HG02763 (cell line): ENCODE measurements at regions not wholly inside any gene's neighbourhood (a gene's known extent, or its start where the extent isn't known, plus 50 kb on each side); places are given as distances from the start of the nearest gene placed in this dataset.
"Not testable (repeated sequence)": the region's sequence is repeated elsewhere in the genome, so short reads cannot be mapped to it uniquely, and the experiment has no call there.

Experiments
- ATAC-seq: cut with Tn5 transposase; IDR thresholded peaks from one replicate; pipeline ENCODE4 v1.9.1; 2021; ENCODE audit warnings: mild to moderate bottlenecking, moderate library complexity; ENCODE audit not compliant: unreplicated experiment

DNA sequence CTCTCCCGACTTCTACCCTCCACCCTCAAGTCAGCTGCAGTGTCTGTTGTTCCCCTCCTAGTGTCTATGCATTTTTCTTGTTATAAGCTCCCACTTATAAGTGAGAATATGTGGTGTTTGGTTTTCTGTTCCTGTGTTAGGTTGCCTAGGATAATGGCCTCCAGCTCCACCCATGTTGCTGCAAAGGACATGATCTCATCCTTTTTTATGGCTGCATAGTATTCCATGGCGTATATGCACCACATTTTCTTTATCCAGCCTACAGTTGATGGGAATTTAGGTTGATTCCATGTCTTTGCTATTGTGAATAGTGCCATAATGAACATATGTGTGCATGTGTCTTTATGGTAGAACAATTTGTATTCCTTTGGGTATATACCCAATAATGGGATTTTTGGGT, 80.7 kb downstream of the SPTSSA start:
- ATAC-seq: not testable (repeated sequence)

DNA sequence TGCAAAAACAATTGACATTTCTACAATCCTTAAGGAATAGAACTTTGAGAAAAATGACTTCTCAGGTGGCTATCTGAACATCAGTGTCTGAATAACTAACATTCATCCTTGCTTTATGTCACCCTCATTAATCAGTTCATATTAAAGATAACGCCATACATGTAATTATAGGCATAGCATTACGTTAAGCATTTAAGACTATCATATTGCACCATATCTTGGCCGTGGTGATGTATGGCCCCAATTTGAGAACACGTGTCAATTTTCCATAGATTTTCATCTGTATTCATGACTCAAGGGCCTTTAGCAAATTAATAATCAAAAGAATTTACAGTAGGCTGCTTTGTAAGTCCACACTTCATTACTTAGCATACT, 81.6 kb downstream of the SPTSSA start:
- no peak for ATAC-seq

DNA sequence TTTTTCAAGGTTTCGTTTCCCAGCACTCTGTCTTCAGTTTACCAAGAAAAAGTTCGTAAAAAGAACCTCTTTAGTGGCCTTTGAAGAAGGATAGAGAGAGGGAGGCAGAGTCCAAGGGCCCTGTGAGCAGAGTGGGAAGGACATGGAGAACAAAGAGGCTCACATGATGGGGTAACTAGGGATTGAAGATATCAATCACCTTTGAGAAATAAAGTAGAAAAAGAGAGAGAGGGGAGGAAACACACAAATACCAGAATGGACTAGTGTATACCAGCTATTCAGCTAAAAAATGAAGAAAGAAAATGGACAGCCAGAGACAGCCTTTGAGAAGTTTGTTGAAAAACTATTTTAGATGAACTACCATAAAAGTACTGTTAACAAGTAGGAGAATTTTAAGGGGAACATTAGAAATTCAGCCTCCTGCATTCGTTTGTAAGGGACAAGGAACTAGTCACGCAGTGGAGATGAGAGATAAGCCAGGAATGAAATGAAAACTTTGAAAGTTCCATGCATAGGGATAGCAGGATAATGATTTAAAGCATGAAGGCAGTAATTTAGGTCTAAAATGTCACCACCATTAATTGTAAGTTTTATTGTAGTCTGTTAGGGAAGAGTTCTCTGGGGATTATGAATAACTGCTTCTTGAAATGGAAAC, 82.1 kb downstream of the SPTSSA start:
- no peak for ATAC-seq

DNA sequence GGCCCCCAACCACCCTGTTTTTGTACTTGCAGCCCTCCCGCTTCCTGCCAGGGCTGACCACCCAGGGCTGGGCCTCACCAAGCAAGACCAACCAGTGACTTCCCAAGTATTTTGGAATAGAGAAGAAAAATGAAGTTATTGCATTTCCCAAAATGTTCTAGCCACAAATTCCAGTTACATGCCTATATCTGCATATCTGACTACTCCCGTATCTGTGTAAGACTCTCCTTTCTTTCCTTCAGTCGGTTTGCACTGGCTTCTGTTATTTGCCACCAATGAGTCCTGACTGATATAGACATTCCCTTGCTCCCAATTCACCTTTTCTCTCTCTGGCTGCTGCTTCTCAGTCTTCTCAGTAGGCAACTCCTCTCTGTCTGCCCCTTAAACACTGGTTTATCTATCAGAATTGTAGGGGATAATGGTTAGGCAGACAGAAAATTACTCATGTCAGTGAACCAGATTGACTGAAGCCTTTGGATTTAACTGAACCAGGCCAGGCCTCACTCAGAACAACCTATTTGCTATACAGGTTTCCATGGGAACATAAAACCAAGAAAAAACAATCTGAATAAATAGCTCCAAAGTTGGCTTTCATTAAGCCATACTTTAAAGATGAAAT, 85.3 kb downstream of the SPTSSA start:
- no peak for ATAC-seq

DNA sequence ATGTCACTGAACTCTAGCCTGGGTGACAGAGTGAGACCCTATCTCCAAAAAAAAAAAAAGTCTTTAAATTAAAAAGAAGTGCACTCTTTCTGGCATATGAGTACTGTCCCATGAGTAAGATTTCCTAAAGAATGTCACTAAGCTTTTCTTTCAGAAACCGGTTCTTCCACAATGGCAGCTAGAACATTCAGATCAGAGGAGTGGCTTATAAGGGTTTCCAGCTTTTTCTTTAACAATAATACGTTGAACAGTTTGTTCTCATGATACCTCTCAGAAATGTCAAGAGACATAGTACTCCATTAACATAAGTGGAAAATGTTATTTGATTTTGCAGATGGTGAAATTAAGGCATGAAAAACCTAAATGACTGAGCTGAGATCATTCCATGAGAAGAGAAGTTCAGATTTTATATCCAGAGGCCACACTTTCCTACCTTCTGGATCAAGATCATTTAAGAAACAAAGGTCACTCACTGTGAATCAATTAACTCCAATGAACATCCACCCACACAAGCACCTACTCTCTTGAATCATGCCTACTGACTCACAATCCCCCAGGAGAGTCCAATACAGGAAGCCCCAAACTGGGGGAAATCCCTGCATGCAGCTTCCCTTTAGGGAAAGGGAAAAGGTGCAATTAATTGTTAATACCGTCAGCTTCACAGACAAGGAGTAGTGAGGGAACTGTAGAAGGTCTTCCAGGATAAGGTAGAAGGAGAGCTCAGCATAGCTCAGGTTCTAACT, 86.9 kb downstream of the SPTSSA start:
- no peak for ATAC-seq

DNA sequence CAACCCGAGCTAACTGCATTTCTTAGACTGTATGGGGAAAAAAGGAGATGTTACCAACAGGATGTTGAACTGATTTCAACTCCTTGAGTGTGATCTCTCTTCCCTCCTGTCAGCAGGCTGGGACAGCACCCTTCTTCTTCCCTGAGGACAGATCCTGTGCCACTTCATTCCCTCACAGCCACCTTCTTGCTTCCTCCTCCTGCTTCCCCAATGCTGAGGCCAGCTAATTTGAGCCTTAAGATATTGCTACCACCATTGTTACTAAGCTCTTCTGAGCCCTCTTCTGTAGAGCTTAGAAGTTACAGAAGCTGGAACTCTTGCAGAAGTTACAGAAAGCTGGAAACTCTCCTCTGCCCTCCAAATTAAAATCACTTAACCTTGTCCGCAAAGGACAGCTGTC, 88.8 kb downstream of the SPTSSA start:
- no peak for ATAC-seq

DNA sequence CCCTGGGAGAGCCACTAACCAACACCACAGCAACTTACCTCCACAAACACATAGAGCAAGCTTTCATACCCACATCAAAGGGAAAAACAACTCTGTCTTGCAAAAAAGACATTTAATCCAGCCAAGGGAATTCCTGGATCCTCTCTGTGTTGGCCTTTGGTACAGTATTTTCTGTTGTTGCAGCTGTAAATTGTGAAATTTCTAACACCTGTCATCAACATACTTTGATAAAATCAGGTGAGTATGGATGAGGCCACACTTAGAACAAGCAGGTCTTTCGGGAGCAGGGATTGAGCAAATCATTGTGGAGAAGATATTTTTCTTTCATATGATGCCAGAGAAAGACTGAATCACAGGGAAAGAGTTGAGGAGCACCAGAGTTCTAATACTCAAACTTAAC, 89.3 kb downstream of the SPTSSA start:
- no peak for ATAC-seq

DNA sequence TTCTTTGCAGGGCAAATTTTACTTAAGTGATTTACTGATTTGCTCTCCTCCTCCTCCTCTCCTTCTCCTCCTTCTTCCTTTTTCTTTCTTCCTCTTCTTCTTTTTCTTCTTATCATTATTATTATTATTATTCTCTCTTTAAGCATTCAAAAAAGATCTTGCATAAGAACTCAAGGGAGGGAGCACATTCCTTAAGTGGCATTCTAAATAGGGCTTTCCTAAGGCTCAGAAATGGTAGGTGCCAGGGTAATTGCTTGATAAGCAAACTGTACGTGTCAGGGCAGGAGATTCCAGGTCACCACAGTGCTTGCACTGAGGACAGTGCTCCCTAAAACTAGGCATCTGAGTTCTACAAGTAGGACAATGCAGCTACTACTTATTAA, 92.4 kb downstream of the SPTSSA start:
- no peak for ATAC-seq

DNA sequence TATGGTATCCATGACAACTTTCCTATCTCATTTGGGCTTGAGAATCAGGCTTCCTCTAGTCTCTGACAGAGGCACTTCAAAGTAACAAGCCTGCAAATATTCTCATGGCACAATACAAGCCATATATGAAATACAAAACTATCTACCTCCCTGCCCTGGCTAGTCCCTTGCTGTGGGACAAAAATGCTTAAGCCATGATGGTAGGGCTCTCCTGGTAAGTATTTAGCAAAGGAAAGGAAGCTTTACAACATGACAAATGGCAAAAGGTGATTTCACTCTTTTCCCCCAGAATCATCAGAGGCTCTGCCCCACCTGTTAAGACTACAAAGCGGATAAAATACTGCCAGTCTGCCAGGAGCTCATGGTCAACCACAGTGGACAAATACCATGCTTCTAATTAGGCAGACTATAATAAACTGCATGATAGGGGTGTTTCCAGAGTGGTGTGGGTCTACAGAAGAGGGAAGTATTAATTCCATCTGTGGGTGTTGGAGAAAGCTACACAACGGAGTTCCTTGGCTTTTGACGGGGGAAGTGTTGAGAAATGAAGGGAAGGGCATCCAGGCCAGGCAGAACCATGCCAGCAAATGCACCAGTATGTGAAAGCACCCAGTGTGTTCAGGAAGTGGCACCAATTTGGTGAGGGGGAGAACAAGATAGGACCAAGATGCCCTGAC, 92.9 kb downstream of the SPTSSA start:
- no peak for ATAC-seq

DNA sequence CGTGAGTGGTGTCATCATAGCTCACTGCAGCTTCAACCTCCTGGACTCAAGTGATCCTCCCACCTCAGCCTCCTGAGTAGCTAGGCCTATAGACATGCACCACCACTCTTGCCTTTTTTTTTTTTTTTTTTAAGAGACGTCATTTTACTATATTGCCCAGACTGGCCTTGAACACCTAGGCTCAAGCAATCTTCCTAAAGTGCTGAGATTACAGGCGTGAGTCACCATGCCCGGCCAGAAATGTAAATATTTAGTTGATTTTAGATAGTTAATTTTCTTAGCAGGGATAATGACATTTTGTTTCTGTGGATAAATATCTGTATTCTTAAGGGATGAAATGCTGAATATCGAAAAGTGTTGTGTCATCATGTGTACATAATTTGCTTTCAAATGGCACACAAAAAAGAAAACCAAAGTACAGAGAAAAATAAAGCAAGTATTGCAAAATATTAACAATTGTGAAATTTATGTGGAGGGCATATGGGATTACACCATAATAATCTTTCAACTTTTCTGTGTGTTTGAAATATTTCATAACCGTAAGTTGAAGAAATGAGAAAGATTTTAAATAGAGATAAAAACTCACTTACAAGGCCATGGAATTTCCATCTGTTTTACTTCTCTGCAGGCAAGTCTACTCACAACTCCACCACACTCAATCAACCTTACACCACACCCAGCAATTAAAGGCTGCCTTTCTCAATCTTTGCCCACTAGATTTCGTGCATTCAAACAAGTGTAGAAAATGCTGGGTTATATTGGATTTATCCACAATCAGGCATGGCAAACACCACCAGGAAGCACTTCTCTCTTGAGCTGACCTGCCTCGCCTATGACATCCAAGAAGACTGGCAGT, 93.7 kb downstream of the SPTSSA start:
- ATAC-seq: no peak

DNA sequence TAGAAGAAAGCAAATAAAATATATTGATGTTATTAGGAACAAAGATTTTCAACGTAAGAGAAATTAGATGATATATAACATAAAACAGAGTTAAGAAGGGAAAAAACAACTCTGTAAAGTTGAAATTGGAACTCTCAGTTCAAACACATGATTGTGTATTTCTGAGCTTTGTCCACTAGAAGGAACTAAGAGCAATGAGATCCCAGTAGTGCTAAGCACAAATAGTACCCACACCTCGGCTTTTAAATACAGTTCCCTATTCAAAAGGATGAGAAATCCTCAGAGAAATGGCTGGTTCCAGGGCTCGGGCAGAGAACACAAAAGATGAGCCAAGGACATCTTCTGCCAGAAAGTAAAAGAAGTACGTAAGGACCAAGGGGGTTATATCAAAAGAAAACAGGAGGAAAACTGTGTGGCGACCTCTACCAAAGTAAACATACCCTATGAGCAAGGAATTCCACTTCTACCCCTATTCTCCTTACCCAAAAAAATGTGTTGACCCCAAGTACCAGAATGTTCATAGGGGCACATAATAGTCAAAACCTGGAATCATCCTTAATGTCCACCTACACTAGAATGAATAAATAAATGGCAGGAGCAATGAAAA, 96.6 kb downstream of the SPTSSA start:
- no peak for ATAC-seq

DNA sequence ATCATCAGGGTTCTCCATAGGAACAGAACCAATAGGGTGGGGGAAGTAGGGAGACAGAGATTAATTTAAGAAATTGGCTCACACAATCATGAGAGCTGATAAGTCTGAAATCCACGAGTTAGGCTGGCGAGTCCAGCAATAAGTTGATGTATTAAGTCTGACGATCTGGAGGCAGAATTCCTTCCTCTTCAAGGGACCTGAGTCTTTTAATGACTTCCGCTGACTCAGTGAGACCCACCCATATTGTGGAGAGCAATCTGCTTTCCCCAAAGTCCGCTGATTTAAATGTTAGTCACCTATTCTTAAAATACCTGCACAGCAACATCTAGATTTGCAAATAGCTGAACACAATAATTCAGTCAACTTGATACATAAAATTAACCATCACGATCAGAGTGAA, 97.8 kb downstream of the SPTSSA start:
- no peak for ATAC-seq

DNA sequence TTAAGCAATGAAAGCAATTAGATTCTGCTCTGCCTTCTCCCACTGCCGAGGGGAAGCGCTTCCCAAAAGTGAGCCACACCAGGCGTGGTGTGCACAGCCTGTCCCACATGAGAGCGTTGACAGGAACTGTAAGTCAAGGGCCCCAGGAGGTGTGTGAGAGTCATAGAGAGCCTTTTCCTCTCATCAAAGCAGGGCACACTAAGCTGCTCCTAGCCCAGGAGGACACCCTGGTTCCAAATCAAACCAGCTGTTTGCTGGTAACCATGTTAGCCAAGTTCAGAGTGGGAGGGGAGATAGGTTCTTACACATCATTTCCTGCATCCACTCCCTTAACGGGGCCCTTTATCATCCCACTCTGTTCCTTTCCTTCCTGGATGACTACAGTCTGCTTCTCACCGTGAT, 98.3 kb downstream of the SPTSSA start:
- ATAC-seq: no peak

DNA sequence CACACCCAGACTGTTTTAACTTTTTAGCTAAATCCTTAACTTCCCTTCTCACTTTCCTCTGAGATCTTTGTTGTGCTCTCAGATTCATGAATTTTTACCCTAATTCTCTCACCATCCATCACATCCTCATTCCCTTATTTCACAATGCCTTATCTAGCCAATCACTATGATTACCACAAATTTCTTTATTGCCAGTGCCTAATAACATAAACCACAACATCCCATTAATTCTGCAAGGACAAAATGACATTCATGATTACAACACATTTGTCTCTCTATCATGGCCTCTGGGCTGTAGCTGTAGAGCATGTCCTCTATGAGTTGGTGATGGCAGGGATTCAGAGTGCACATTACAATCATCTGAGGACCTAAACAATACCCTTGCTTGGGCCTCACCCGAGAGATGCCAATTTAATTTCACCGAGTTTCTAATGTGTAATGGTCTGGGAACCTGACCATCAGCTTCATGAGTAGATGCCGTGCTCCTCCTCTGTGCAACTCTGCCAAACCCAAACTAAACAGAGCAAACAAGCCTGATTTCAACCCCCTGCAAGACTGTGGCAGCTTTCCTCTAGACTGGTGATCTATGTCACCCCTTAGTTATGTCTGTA, 99.3 kb downstream of the SPTSSA start:
- no peak for ATAC-seq

DNA sequence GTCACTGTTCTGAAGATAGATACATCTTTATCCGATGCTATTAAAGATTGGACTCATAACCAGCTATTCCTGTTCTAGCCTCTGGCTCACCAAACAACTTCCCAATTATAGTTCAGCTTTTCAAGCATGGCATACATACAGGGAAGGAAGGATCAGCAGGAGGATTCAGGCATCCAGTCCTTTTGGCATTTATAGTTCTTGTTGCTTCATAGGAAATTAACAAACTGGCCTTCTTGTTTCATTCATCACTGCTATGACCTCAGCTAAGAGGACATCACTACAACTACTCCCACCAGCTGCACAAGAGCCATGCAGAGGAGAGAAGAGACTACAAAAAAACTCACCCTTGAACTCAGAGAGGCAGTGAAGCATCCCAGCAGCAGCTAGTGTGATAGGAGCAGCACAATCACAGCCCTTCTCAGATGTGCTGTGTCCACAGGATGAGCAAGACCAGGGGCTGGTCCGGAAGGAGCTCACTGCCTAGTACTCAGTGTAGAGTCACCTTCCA, 100.5 kb downstream of the SPTSSA start:
- ATAC-seq: no peak

DNA sequence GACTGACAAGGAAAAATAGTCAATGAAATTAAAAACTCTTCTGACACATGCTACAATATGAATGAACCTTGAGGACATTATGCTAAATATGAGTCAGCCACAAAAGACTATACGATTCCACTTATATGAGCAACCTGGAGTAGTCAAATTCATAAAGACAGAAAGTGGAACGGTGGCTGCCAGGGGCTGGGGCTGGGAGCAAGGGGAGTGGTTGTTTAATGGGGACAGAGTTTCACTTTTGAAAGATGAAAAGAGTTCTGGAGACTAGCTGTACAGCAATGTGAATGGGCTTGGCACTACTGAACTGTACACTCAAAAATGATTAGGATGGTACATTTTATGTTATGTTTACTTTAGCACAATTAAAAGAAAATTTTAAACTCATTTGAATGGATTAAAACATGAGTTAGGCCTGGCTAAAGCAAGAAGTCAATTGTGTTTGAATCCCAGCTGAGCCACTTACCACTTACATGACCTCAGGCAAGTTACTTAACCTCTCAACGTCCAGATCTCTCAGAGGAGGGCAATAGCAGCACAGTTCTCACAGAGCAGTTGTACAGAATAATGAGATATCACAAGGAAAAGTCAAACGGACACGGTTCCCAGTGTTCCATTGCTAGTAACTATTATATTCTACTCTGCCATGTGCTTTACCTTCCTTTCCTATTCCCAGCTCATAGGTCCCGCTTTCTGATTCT, 102.5 kb downstream of the SPTSSA start:
- ATAC-seq: no peak

DNA sequence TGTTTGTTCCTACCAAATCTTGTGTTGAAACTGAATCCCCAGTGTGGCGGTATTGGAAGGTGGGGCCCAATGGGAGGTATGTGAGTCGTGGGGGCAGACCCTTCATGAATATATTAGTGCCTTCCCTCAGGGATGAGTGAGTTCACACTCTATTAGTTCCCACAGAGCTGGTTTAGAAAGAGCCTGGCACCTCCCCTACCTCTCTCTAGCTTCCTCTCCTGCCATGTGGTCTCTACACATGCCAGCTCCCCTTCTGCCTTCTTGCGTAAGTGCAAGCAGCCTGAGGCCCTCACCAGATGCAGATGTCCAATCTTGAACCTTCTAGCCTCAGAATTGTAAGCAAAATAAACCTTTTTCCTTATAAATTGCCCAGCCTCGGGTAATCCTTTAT, 105.8 kb downstream of the SPTSSA start:
- ATAC-seq: no peak

DNA sequence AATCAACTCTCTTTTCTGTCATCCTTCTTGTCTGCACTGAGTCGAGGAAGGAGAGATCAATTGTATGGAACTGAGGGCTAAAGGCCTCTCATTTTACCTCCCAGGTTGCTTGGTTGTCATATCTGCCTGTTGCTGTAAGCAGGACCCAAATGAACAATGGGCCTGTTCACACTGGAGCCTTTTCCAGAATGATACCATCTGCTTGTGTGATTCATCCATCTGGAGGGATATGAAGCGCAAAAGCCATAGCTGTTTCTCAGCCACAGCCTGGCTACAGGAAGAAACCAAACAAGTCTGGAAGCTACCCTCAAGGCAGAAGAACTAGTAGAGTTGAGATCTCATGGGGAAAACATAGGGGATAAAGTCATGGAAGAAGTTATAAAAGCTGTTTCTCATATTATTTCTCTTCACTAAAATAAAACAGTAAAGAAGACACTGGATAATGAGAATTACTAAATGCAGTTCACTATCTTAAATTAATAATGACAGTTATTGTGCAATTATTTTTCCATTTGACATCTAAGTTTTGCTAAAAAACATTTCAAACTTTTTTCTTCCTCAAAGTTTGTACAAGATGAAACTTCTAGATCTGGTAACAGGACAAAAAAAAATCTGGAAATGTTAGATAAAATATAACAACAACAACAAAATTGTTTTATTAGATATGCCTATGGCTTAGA, 106.3 kb downstream of the SPTSSA start:
- ATAC-seq: no peak

DNA sequence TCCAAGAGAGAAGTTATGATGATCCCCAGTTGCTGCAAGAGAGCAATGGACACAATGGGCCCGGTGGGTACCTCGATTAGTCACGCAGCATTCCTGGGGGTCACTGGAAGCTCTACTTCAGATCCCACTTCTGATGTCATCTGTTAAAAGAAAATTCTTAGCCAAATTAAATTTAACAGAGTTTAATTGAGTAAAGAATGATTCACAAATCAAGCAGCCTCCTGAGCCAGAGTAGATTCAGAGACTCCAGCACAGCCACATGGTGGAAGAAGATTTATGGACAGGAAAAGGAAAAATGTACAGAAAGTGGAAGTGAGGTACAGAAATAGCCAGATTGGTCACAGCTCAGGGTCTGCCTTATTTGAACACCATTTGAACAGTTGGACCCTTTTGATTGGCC, 107.5 kb downstream of the SPTSSA start:
- ATAC-seq: no peak
